Esophagus squamous epithelium (tissue), 4 donors: ENCODE measurements at regions not wholly inside any gene's neighbourhood (a gene's known extent, or its start where the extent isn't known, plus 50 kb on each side); places are given as distances from the start of the nearest gene placed in this dataset.

Experiments used
- POLR2A ChIP-seq, 4 donors: fragments of 450-650 bp; IDR thresholded peaks; one replicate each; pipeline ENCODE4 v1.6.1; 2017; ENCODE audit warnings: antibody characterized with exemption in 4 of 4, mild to moderate bottlenecking in 4 of 4, moderate library complexity in 3 of 4
- TF ChIP-seq, protein P1 (sequence below), 6 experiments: fragments of 450-650 bp in 4 of 6; fragments of 200-600 bp in 2 of 6; sonication (generic) in 2 of 6; IDR thresholded peaks; one replicate each; pipeline ENCODE4 v1.5.1; 2016 to 2019; ENCODE audit warnings: antibody characterized with exemption in 6 of 6, mild to moderate bottlenecking in 4 of 6, moderate library complexity in 4 of 6

DNA sequence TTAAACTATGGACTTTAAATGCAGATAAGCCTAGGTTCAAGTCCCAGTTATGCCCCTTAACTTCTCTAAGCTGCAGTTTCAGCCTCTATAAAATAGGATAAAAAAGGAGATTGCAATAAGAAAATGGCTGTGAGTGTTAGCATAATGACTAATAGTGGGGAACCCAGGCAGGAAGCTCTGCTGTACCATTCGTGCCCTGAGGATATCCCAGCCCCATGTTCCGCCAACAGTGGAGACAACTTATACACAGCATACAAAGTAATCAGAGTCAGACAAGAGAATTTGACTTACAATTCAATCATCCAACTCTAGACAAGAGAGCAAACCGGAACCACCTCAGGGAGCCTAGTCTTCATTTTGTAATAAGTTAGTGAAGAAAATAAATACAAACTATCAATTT, 141.5 kb upstream of the FSTL4 start:
- TF ChIP-seq, protein P1, sequence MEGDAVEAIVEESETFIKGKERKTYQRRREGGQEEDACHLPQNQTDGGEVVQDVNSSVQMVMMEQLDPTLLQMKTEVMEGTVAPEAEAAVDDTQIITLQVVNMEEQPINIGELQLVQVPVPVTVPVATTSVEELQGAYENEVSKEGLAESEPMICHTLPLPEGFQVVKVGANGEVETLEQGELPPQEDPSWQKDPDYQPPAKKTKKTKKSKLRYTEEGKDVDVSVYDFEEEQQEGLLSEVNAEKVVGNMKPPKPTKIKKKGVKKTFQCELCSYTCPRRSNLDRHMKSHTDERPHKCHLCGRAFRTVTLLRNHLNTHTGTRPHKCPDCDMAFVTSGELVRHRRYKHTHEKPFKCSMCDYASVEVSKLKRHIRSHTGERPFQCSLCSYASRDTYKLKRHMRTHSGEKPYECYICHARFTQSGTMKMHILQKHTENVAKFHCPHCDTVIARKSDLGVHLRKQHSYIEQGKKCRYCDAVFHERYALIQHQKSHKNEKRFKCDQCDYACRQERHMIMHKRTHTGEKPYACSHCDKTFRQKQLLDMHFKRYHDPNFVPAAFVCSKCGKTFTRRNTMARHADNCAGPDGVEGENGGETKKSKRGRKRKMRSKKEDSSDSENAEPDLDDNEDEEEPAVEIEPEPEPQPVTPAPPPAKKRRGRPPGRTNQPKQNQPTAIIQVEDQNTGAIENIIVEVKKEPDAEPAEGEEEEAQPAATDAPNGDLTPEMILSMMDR (IDR thresholded peaks at IDR 0.05), result no peak
- TF ChIP-seq POLR2A (IDR thresholded peaks at IDR 0.05), result no peak
